PC-9 (cell line): ENCODE measurements at regions not wholly inside any gene's neighbourhood (a gene's known extent, or its start where the extent isn't known, plus 50 kb on each side); places are given as distances from the start of the nearest gene placed in this dataset.

ENCODE experiments used
- BruUV-seq: library from RNA; stranded (reverse); fragments of 400-500 nt; replicated peaks from 2 replicates; lab custom pipeline; 2021; lab: Mats Ljungman, UMichigan
- CTCF ChIA-PET: fragments of 300-600 bp; sonication (Branson Sonifier 250); formaldehyde crosslinking; loops from one replicate; lab custom pipeline; 2022; ENCODE audit warnings: antibody characterized with exemption; lab: Charles Lee
- POLR2A ChIA-PET: fragments of 300-600 bp; sonication (Branson Sonifier 250); formaldehyde crosslinking; loops from one replicate; lab custom pipeline; 2022; ENCODE audit warnings: antibody characterized with exemption; ENCODE audit not compliant: unreplicated experiment; lab: Charles Lee
- DNase-seq, 2 experiments: peaks; one replicate each; pipeline versions ENCODE4 v3.0.0 to v3.0.0-alpha.2; 2015 to 2022; ENCODE audit warnings: mixed read lengths in 1 of 2
- H2AFZ ChIP-seq: fragments of 200-600 bp; sonication (generic); 2 replicates; pipeline ENCODE4 v1.8.1; 2017; ENCODE audit warnings: antibody characterized with exemption
- H3F3A ChIP-seq: fragments of 200-600 bp; sonication (generic); 2 replicates; pipeline ENCODE4 v1.8.1; 2017; ENCODE audit warnings: antibody characterized with exemption, mild to moderate bottlenecking, low read depth; ENCODE audit not compliant: insufficient read depth
- H3K27ac ChIP-seq: fragments of 200-600 bp; sonication (generic); 2 replicates; pipeline ENCODE4 v1.6.1; 2016; ENCODE audit warnings: mixed run types
- H3K27me3 ChIP-seq: fragments of 200-600 bp; sonication (generic); 2 replicates; pipeline ENCODE4 v1.6.1; 2016; ENCODE audit warnings: low read depth, mixed run types; ENCODE audit not compliant: insufficient read depth
- H3K36me3 ChIP-seq: fragments of 200-600 bp; sonication (generic); 2 replicates; pipeline ENCODE4 v1.6.1; 2016; ENCODE audit warnings: low read depth, mixed run types
- H3K4me1 ChIP-seq: fragments of 200-600 bp; sonication (generic); replicated peaks from 2 replicates; pipeline ENCODE4 v1.6.1; 2016; ENCODE audit warnings: mixed run types; ENCODE audit not compliant: insufficient read depth
- H3K4me2 ChIP-seq: fragments of 200-600 bp; sonication (generic); 2 replicates; pipeline ENCODE4 v1.6.1; 2017; ENCODE audit warnings: mixed run types
- H3K4me3 ChIP-seq: fragments of 200-600 bp; sonication (generic); 2 replicates; pipeline ENCODE4 v1.6.1; 2016; ENCODE audit warnings: mixed run types
- H3K79me2 ChIP-seq: fragments of 200-600 bp; sonication (generic); 2 replicates; pipeline ENCODE4 v1.6.1; 2017; ENCODE audit warnings: low read depth, mixed run types
- H3K9me2 ChIP-seq: fragments of 200-600 bp; sonication (generic); 2 replicates; pipeline ENCODE4 v1.8.1; 2017; ENCODE audit warnings: mild to moderate bottlenecking; ENCODE audit not compliant: insufficient read depth
- H3K9me3 ChIP-seq: fragments of 200-600 bp; sonication (generic); 2 replicates; pipeline ENCODE4 v1.8.1; 2016; ENCODE audit warnings: low read depth; ENCODE audit not compliant: insufficient read depth
- H4K20me1 ChIP-seq: fragments of 200-600 bp; sonication (generic); 2 replicates; pipeline ENCODE4 v1.8.1; 2017; ENCODE audit not compliant: insufficient read depth
- CTCF ChIP-seq: fragments of 200-600 bp; sonication (generic); conservative IDR thresholded peaks from 2 replicates; pipeline ENCODE4 v1.6.1; 2017; ENCODE audit warnings: mixed run types, antibody characterized with exemption, mild to moderate bottlenecking, moderate library complexity
- EZH2 ChIP-seq: fragments of 200-600 bp; sonication (generic); IDR thresholded peaks from 2 replicates; pipeline ENCODE4 v1.8.0; 2017; ENCODE audit warnings: antibody characterized with exemption, low read depth
- intact Hi-C: fragments of 100-400 bp; cut with micrococcal nuclease; formaldehyde crosslinking; loops from one replicate; pipeline ENCODE4 v1.10.0; 2022; ENCODE audit not compliant: unreplicated experiment

- H3K36me3 ChIP-seq, result no peaks in the 10 kb centered on the region
- H3K27ac ChIP-seq, result no peak overlapping the region
- no peaks in the 10 kb centered on the region for H3K27me3 ChIP-seq
- H3F3A ChIP-seq, result no peaks in the 10 kb centered on the region
- H3K4me3 ChIP-seq, result no peak overlapping the region
- DNase-seq, result no peak
- TF ChIP-seq EZH2 (no peak), CTCF (no peak)
- H3K79me2 ChIP-seq, result no peaks in the 10 kb centered on the region
- no TSS peak for BruUV-seq
- H3K4me2 ChIP-seq, result no peak overlapping the region
- H3K9me3 ChIP-seq, result no peaks in the 10 kb centered on the region
- H3K4me1 ChIP-seq, result no peaks in the 10 kb centered on the region
- ChIA-PET CTCF (no interaction called here), POLR2A (no interaction called here)
- no peaks in the 10 kb centered on the region for H4K20me1 ChIP-seq
- intact Hi-C loops, result no loop called here
- H2AFZ ChIP-seq, result no peak overlapping the region
- H3K9me2 ChIP-seq, result no peaks in the 10 kb centered on the region
These were observed 615.8 kb upstream of the RGS18 start for GRCh38 chr1:191542444-191542843.

- Histone ChIP-seq H3K4me3 (no peak overlapping the region), H3K4me2 (no peak overlapping the region), H3K27me3 (no peaks in the 10 kb centered on the region), H3K36me3 (no peaks in the 10 kb centered on the region), H3K27ac (no peak overlapping the region), H2AFZ (no peak overlapping the region), H3K79me2 (no peaks in the 10 kb centered on the region), H4K20me1 (no peaks in the 10 kb centered on the region), H3K9me3 (no peaks in the 10 kb centered on the region), H3K4me1 (no peaks in the 10 kb centered on the region), H3K9me2 (no peaks in the 10 kb centered on the region), H3F3A (no peaks in the 10 kb centered on the region)
- BruUV-seq, result no TSS peak
- TF ChIP-seq EZH2, result no peak
- TF ChIP-seq CTCF, result no peak
- CTCF ChIA-PET, result no interaction called here
- POLR2A ChIA-PET, result no interaction called here
- DNase-seq, result no peak
- intact Hi-C loops, result no loop called here
These were observed 611.5 kb upstream of the RGS18 start for GRCh38 chr1:191546803-191547202.

GRCh38 chr1:191551019-191551418, 607.2 kb upstream of the RGS18 start:
- no peaks in the 10 kb centered on the region for H3K9me2 ChIP-seq
- no peaks in the 10 kb centered on the region for H3F3A ChIP-seq
- H3K4me2 ChIP-seq, result no peak overlapping the region
- H4K20me1 ChIP-seq, result no peaks in the 10 kb centered on the region
- H3K36me3 ChIP-seq, result no peaks in the 10 kb centered on the region
- H3K9me3 ChIP-seq, result no peaks in the 10 kb centered on the region; the same call in 1 of the 2 replicates
- H3K4me3 ChIP-seq, result no peak overlapping the region
- H3K79me2 ChIP-seq, result no peaks in the 10 kb centered on the region
- H3K27me3 ChIP-seq, result no peaks in the 10 kb centered on the region
- CTCF ChIA-PET, result no interaction called here
- no peak overlapping the region for H2AFZ ChIP-seq
- DNase-seq, result no peak
- H3K27ac ChIP-seq, result no peak overlapping the region
- POLR2A ChIA-PET, result no interaction called here
- intact Hi-C loops, result no loop called here
- TF ChIP-seq CTCF (no peak), EZH2 (no peak)
- BruUV-seq, result no TSS peak
- H3K4me1 ChIP-seq, result no peaks in the 10 kb centered on the region
